ENCODE measurements at regions not wholly inside any gene's neighbourhood (a gene's known extent, or its start where the extent isn't known, plus 50 kb on each side); places are given as distances from the start of the nearest gene placed in this dataset.

DNA sequence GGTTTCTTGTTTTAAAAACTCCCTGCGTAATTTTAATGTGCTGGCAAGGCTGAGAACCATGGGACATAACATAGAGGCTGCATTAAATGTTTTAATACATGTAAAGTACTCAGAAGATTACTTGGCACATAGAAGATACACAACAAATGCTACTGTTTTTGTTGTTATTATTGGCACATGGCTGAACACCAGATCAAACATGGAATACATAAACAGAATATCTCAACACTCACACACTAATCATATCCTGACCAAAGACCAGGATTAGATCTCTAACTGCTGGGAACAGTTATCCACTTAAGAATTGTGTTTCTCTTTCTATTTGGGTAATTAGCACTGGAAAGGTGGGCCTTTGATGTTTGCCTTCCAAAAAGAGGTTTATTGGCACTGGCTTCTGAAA lies 69.3 kb downstream of the KCNE4 start:
- no peak for FAIRE-seq

DNA sequence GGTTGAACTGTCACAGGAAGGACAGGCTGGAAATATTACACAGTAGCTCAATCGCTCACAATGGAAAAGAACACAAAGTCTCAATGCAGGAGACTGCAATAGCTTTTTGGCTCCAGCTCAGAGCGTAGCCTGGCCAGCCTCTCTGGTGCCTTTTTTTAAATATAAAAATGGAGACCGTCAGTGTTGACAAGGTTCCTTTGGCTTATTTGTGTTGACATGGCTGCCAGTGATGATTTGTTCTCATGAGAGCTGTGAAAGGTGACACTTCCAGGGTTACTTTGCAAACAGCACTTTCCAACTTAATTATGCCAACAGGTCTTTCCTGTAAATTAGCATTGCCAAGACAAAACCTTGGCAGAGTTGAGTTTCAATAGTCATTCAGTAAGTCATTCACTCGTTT lies 70.8 kb downstream of the KCNE4 start:
- POLR2A ChIA-PET, result interaction anchor here (0.6 kb wide), 1 partner anchor 28 kb away, joined by 4 read pairs; no protein-coding TSS in a partner anchor

More for the DNA sequence above, 69.3 kb downstream of the KCNE4 start:
- TF ChIP-seq POLR2A (IDR thresholded peaks at IDR 0.05; ENCODE audit: low read length), result no peak
- TF ChIP-seq BHLHE40 (IDR thresholded peaks at IDR 0.05; ENCODE audit: low read depth, low read length), result no peak
- TF ChIP-seq FOSL2 (IDR thresholded peaks at IDR 0.05), result no peak
- no peak for TF ChIP-seq FOSL2 (CRISPR knock-in tag; IDR thresholded peaks at IDR 0.05)
- TF ChIP-seq CHD2 (IDR thresholded peaks at IDR 0.05; ENCODE audit: low read length, partially characterized antibody), result no peak
- TF ChIP-seq TP53 (CRISPR knock-in tag; IDR thresholded peaks at IDR 0.05), result no peak
- TF ChIP-seq RFX5 (IDR thresholded peaks at IDR 0.05), result no peak
- no peak for TF ChIP-seq FOSB (CRISPR knock-in tag; IDR thresholded peaks at IDR 0.05)
- TF ChIP-seq, protein P1, sequence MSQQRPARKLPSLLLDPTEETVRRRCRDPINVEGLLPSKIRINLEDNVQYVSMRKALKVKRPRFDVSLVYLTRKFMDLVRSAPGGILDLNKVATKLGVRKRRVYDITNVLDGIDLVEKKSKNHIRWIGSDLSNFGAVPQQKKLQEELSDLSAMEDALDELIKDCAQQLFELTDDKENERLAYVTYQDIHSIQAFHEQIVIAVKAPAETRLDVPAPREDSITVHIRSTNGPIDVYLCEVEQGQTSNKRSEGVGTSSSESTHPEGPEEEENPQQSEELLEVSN (IDR thresholded peaks at IDR 0.05; ENCODE audit: borderline replicate concordance, low read depth), result no peak
- no peak for TF ChIP-seq JUN (IDR thresholded peaks at IDR 0.05)
- no peak for TF ChIP-seq NPAS2 (CRISPR knock-in tag; IDR thresholded peaks at IDR 0.05; ENCODE audit: borderline replicate concordance)
- no peak for TF ChIP-seq NR3C1 (IDR thresholded peaks at IDR 0.05)
- TF ChIP-seq FOXS1 (CRISPR knock-in tag; IDR thresholded peaks at IDR 0.05), result no peak
- TF ChIP-seq, protein P2, sequence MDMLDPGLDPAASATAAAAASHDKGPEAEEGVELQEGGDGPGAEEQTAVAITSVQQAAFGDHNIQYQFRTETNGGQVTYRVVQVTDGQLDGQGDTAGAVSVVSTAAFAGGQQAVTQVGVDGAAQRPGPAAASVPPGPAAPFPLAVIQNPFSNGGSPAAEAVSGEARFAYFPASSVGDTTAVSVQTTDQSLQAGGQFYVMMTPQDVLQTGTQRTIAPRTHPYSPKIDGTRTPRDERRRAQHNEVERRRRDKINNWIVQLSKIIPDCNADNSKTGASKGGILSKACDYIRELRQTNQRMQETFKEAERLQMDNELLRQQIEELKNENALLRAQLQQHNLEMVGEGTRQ (IDR thresholded peaks at IDR 0.05), result no peak
- TF ChIP-seq SMC3 (IDR thresholded peaks at IDR 0.05), result no peak
- TF ChIP-seq NFE2L2 (conservative IDR thresholded peaks at IDR 0.05; ENCODE audit: low read length), result no peak
- TF ChIP-seq, protein P3, sequence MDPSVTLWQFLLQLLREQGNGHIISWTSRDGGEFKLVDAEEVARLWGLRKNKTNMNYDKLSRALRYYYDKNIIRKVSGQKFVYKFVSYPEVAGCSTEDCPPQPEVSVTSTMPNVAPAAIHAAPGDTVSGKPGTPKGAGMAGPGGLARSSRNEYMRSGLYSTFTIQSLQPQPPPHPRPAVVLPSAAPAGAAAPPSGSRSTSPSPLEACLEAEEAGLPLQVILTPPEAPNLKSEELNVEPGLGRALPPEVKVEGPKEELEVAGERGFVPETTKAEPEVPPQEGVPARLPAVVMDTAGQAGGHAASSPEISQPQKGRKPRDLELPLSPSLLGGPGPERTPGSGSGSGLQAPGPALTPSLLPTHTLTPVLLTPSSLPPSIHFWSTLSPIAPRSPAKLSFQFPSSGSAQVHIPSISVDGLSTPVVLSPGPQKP (IDR thresholded peaks at IDR 0.05; ENCODE audit: low read depth, low read length), result no peak
- TF ChIP-seq ZC3H11A (IDR thresholded peaks at IDR 0.05), result no peak
- no peak for TF ChIP-seq RCOR1 (IDR thresholded peaks at IDR 0.05; ENCODE audit: low read depth, low read length)
- ChIA-PET POLR2A (no interaction called here), CTCF (no interaction called here)
- Histone ChIP-seq H3K4me3 (no peak overlapping the region), H3K9me3 (no peaks in the 10 kb centered on the region), H3K27ac (no peak overlapping the region), H3K4me2 (no peak overlapping the region), H3K4me1 (no peaks in the 10 kb centered on the region)
- no peak for ATAC-seq
- DNase-seq (ENCODE audit: low read depth in 1 of 2, low spot score in 1 of 2), result no peak
- WGBS (ENCODE audit: missing lambda C conversion rate), result 32% methylated on average over 1 of the region's 1 CpG

DNA sequence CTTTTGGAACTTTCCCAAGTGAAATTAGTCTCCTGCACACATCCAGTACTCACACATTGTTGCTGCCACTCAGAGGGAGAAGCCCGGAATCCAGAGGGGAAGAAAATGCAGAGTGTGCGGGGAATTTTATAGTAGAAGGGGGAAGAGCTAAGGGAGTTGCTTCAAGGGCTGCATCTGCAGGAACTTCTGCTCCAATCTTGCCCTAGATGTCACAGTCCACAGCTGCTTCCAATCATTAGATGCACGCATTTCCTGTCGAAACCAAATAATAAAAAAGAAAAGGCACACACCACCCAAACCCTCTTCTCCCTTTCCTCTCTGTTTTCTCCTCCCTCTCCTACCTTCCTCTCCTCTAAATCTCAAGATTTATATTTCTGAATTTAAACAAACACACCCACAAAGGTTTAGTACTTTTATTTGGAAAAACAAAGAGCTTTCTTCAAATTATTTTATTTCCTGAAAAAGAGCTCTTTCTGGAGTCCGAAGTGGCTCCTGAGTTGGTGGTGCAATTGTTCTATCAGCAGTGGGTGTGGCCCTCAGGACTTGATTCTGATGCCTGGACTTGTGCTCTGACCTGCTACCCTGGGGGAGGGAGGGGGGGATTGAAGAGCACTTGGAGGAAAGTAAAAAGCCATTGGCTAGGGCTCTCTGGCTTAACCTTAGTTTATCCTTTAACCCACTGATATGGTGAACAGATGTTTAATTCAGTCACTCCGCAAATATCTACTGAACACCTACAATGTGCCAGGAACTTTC lies 72.0 kb downstream of the KCNE4 start:
- Histone ChIP-seq H3K9me3 (no peaks in the 10 kb centered on the region), H3K4me3 (no peak overlapping the region), H3K4me2 (no peak overlapping the region), H3K4me1 (no peaks in the 10 kb centered on the region), H3K27ac (no peak overlapping the region)
- no peak for DNase-seq (ENCODE audit: low read depth in 1 of 2, low spot score in 1 of 2)
- 66% methylated on average over 6 of the region's 6 CpGs for WGBS (ENCODE audit: missing lambda C conversion rate)
- FAIRE-seq, result no peak
- ChIA-PET POLR2A (no interaction called here), CTCF (no interaction called here)
- ATAC-seq, result no peak
- TF ChIP-seq FOSB (CRISPR knock-in tag; IDR thresholded peaks at IDR 0.05) (no peak), POLR2AphosphoS2 (conservative IDR thresholded peaks at IDR 0.05; ENCODE audit: low read length) (no peak), CHD2 (IDR thresholded peaks at IDR 0.05; ENCODE audit: low read length, partially characterized antibody) (no peak), MYC (IDR thresholded peaks at IDR 0.05; ENCODE audit: borderline replicate concordance, low read length) (no peak)
- TF ChIP-seq, protein P4, sequence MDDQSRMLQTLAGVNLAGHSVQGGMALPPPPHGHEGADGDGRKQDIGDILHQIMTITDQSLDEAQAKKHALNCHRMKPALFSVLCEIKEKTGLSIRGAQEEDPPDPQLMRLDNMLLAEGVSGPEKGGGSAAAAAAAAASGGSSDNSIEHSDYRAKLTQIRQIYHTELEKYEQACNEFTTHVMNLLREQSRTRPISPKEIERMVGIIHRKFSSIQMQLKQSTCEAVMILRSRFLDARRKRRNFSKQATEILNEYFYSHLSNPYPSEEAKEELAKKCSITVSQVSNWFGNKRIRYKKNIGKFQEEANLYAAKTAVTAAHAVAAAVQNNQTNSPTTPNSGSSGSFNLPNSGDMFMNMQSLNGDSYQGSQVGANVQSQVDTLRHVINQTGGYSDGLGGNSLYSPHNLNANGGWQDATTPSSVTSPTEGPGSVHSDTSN (IDR thresholded peaks at IDR 0.05), result no peak
- TF ChIP-seq, protein P5, sequence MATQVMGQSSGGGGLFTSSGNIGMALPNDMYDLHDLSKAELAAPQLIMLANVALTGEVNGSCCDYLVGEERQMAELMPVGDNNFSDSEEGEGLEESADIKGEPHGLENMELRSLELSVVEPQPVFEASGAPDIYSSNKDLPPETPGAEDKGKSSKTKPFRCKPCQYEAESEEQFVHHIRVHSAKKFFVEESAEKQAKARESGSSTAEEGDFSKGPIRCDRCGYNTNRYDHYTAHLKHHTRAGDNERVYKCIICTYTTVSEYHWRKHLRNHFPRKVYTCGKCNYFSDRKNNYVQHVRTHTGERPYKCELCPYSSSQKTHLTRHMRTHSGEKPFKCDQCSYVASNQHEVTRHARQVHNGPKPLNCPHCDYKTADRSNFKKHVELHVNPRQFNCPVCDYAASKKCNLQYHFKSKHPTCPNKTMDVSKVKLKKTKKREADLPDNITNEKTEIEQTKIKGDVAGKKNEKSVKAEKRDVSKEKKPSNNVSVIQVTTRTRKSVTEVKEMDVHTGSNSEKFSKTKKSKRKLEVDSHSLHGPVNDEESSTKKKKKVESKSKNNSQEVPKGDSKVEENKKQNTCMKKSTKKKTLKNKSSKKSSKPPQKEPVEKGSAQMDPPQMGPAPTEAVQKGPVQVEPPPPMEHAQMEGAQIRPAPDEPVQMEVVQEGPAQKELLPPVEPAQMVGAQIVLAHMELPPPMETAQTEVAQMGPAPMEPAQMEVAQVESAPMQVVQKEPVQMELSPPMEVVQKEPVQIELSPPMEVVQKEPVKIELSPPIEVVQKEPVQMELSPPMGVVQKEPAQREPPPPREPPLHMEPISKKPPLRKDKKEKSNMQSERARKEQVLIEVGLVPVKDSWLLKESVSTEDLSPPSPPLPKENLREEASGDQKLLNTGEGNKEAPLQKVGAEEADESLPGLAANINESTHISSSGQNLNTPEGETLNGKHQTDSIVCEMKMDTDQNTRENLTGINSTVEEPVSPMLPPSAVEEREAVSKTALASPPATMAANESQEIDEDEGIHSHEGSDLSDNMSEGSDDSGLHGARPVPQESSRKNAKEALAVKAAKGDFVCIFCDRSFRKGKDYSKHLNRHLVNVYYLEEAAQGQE (IDR thresholded peaks at IDR 0.05), result no peak

More for the DNA sequence above, 70.8 kb downstream of the KCNE4 start:
- no peaks in the 10 kb centered on the region for H3K4me1 ChIP-seq
- DNase-seq (ENCODE audit: low read depth in 1 of 2, low spot score in 1 of 2) (no peak), ATAC-seq (no peak), FAIRE-seq (no peak)
- TF ChIP-seq RARB (CRISPR knock-in tag; IDR thresholded peaks at IDR 0.05), result no peak
- no peak for TF ChIP-seq HOXB5 (CRISPR knock-in tag; IDR thresholded peaks at IDR 0.05)
- no peak for TF ChIP-seq SMC3 (IDR thresholded peaks at IDR 0.05)
- no peak for TF ChIP-seq POLR2A (IDR thresholded peaks at IDR 0.05; ENCODE audit: low read length)
- no peak for TF ChIP-seq RAD21 (conservative IDR thresholded peaks at IDR 0.05 in 1 of 2, IDR thresholded peaks at IDR 0.05 in 1 of 2)
- no peak for TF ChIP-seq RCOR1 (IDR thresholded peaks at IDR 0.05; ENCODE audit: low read depth, low read length)
- TF ChIP-seq, protein P6, sequence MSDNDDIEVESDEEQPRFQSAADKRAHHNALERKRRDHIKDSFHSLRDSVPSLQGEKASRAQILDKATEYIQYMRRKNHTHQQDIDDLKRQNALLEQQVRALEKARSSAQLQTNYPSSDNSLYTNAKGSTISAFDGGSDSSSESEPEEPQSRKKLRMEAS (IDR thresholded peaks at IDR 0.05), result no peak
- H3K27ac ChIP-seq, result no peak overlapping the region
- H3K9me3 ChIP-seq, result no peaks in the 10 kb centered on the region
- H3K4me3 ChIP-seq, result no peak overlapping the region
- no peak overlapping the region for H3K4me2 ChIP-seq
- 37% methylated on average over 4 of the region's 4 CpGs for WGBS (ENCODE audit: missing lambda C conversion rate)
- CTCF ChIA-PET, result no interaction called here

Measured in A549 (cell line).